ENCODE measurements at regions not wholly inside any gene's neighbourhood (a gene's known extent, or its start where the extent isn't known, plus 50 kb on each side); places are given as distances from the start of the nearest gene placed in this dataset.

DNA sequence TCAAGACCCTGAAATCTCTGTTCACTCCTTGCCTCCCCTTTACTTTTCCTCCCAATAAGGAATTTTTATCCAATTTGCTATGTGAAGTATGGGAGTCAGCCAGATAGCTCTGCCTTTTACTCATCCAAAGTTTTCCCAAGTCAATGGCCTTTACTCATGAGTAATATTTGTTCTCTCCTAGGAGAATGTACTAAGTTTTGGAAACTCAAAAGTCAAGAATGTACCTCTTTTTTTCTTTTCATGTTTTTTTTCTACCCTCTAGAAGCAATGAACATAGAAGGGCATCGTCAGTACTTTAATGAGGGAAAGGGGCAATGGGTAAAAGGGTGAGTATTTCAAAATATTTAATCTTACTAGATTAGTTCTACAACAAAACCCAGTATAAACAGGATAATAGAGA lies 140.2 kb upstream of the SGCD start:
- no peak overlapping the region for H3K4me3 ChIP-seq (ENCODE audit: low read depth, low read length)
- no peak for DNase-seq (ENCODE audit: low read depth, low spot score)
- TF ChIP-seq, protein P1, sequence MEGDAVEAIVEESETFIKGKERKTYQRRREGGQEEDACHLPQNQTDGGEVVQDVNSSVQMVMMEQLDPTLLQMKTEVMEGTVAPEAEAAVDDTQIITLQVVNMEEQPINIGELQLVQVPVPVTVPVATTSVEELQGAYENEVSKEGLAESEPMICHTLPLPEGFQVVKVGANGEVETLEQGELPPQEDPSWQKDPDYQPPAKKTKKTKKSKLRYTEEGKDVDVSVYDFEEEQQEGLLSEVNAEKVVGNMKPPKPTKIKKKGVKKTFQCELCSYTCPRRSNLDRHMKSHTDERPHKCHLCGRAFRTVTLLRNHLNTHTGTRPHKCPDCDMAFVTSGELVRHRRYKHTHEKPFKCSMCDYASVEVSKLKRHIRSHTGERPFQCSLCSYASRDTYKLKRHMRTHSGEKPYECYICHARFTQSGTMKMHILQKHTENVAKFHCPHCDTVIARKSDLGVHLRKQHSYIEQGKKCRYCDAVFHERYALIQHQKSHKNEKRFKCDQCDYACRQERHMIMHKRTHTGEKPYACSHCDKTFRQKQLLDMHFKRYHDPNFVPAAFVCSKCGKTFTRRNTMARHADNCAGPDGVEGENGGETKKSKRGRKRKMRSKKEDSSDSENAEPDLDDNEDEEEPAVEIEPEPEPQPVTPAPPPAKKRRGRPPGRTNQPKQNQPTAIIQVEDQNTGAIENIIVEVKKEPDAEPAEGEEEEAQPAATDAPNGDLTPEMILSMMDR (IDR thresholded peaks at IDR 0.05; ENCODE audit: low read depth, low read length) = no peak
- in situ Hi-C loops (cut with HindIII; ENCODE audit: low sequenced_read_pairs) = no loop called here

DNA sequence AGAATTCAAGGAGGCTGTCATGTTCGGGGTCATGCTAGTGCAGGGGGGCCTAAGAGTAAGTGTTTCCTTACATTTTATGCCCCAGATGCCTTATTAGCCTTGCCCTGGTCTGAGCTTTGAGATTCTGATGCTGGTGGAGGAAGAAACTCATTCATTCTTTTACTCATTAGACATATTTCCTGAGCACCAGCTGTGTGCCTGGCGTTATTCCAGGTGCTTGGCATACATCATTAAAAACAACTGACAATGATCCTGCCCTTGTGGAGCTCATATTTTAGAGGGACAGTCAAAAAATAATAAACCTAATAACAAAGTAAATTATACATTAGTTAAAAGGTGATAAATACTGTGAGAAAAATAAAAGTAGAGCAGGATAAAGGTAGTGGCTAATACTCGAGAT lies 138.9 kb upstream of the SGCD start:
- TF ChIP-seq, protein P1 (IDR thresholded peaks at IDR 0.05; ENCODE audit: low read depth, low read length) = no peak
- H3K4me3 ChIP-seq (ENCODE audit: low read depth, low read length) = no peak overlapping the region
- no peak for DNase-seq (ENCODE audit: low read depth, low spot score)
- in situ Hi-C loops (cut with HindIII; ENCODE audit: low sequenced_read_pairs) = no loop called here

DNA sequence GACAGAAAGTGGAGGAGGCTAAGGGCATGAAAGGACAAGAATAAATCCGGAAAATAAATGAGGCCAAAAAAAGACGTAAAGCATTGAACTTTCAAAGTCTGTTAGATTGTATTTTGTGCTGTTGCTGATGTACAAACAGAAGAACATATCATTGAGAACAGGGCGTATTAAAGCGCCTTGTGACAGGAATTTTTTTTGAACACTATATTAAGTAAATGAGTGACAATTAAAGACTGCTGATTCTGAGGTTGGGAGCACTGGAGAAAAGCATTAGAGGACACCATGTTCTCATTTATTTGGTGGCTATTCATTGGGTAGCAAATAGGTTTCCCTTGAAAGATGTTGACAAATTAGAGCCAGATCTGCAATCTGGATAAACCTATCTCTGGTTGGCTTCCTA lies 137.3 kb upstream of the SGCD start:
- TF ChIP-seq, protein P1 (IDR thresholded peaks at IDR 0.05; ENCODE audit: low read depth, low read length) = no peak
- DNase-seq (ENCODE audit: low read depth, low spot score) = no peak
- in situ Hi-C loops (cut with HindIII; ENCODE audit: low sequenced_read_pairs) = no loop called here
- no peak overlapping the region for H3K4me3 ChIP-seq (ENCODE audit: low read depth, low read length)

DNA sequence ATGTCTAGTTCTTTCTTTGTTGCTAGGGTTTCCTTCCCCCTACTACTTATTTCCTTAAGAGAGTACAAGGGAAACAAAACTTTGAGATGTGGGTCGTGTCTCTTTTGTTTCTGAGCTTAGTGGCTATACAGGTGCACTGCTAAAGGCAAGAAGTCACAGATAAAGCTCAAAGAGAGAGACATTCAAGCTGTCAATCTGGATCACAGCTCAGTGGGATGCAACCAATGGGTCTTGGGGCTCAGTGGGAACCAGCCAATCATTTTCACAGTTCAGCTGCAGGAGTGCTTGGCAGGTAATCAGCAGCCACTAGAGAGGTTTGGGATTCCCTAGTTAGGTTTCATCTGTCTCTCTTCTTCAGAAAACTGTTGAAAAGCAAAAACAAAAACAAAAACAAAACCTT lies 135.4 kb upstream of the SGCD start:
- H3K4me3 ChIP-seq (ENCODE audit: low read depth, low read length) = no peak overlapping the region
- DNase-seq (ENCODE audit: low read depth, low spot score) = no peak
- TF ChIP-seq, protein P1 (IDR thresholded peaks at IDR 0.05; ENCODE audit: low read depth, low read length) = no peak
- in situ Hi-C loops (cut with HindIII; ENCODE audit: low sequenced_read_pairs) = no loop called here

DNA sequence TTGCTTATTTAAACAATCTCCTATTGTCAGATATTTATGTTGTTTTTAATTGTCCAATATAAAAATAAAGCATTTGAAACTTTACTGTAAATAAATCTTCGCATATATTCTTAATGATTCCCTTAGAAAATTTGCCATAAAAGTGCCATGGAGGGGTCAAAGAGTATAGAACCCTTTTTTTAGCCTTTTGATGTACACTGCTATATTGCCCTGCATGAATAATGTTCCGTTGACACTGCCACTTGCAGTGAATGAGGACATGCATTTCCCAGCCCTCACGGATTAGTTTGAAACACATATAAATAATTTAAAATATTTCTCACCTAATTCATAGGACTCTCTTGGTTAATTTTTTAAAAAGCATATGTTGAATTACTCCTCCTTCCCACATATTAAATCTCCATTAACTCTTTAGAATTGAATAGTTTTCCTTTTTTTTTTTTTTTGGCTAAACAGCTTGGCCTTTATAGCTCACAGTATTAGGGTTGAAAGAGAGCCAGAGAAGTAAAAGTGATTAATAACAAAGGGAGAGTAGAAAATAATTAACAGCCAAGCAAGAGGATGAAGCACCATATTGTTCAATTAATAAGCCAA lies 129.8 kb upstream of the SGCD start:
- in situ Hi-C loops (cut with HindIII; ENCODE audit: low sequenced_read_pairs) = no loop called here
- TF ChIP-seq, protein P1 (IDR thresholded peaks at IDR 0.05; ENCODE audit: low read depth, low read length) = no peak
- DNase-seq (ENCODE audit: low read depth, low spot score) = no peak
- H3K4me3 ChIP-seq (ENCODE audit: low read depth, low read length) = no peak overlapping the region

DNA sequence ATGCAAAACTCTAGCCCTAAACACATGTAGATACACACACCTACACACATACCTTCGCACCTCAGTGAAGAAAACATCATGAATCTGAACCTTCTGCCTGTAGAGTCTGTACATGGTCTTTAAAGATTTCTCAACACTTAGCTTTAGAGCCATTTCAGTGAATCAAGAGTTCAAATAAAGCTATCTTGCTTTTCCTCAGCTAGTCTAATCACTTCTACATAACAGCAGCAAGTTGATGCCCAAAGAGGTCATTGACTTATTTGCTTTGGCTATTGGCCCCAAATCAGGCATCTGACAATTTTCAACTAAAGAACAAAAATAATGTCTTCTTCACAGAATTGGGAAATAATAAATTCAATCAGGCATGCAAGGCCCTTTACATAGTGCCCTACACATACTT lies 127.9 kb upstream of the SGCD start:
- DNase-seq (ENCODE audit: low read depth, low spot score) = no peak
- TF ChIP-seq, protein P1 (IDR thresholded peaks at IDR 0.05; ENCODE audit: low read depth, low read length) = no peak
- in situ Hi-C loops (cut with HindIII; ENCODE audit: low sequenced_read_pairs) = no loop called here
- no peak overlapping the region for H3K4me3 ChIP-seq (ENCODE audit: low read depth, low read length)
